HepG2 (cell line): ENCODE measurements at regions not wholly inside any gene's neighbourhood (a gene's known extent, or its start where the extent isn't known, plus 50 kb on each side); places are given as distances from the start of the nearest gene placed in this dataset.

Experiments used
- ATAC-seq: fragments of 200-7000 bp; cut with Tn5 transposase; 3 replicates; pipeline ENCODE4 v1.9.1; 2020; ENCODE audit warnings: mild to moderate bottlenecking, moderate library complexity
- BruUV-seq: library from RNA; stranded (reverse); fragments of 400-500 nt; replicated peaks from 2 replicates; lab custom pipeline; 2021; lab: Mats Ljungman, UMichigan
- CTCF ChIA-PET: fragments of 300-600 bp; formaldehyde crosslinking; extraction: SDS; loops from one replicate; lab custom pipeline; 2021; ENCODE audit warnings: low total read pairs, inconsistent platforms, low intra/inter-chr PET ratio; lab: Yijun Ruan, JAX
- POLR2A ChIA-PET: fragments of 350-600 bp; sonication (Branson Sonifier 250); formaldehyde crosslinking; loops from one replicate; lab custom pipeline; 2020; ENCODE audit warnings: antibody characterized with exemption, inconsistent platforms; lab: Yijun Ruan, JAX
- DNase-seq: peaks from one replicate; pipeline ENCODE4 v3.0.0-alpha.2; 2015; ENCODE audit warnings: low spot score
- FAIRE-seq: peaks from 3 replicates; lab custom pipeline; 2011; peaks lifted over from hg19 to GRCh38; lab: Jason Lieb, UNC
- H2AFZ ChIP-seq: one replicate; pipeline ENCODE4 v1.6.1; 2011; ENCODE audit warnings: low read length, inconsistent platforms
- H3K27ac ChIP-seq: fragments of 300-600 bp; 3 replicates; pipeline ENCODE4 v1.8.0; 2011; ENCODE audit warnings: mixed run types, mild to moderate bottlenecking, mixed read lengths, low read length, inconsistent platforms; ENCODE audit not compliant: insufficient read depth; ENCODE audit errors: extremely low read length
- H3K27me3 ChIP-seq, 2 experiments: fragments of 200-600 bp in 1 of 2; 2 replicates in 1 of 2; 3 replicates in 1 of 2; pipeline versions ENCODE4 v1.6.0 to v1.8.0; 2011; ENCODE audit warnings: low read length in 2 of 2, mild to moderate bottlenecking in 2 of 2, moderate library complexity in 2 of 2, inconsistent platforms in 1 of 2; ENCODE audit not compliant: insufficient read depth in 2 of 2, control insufficient read depth in 1 of 2
- H3K36me3 ChIP-seq, 2 experiments: fragments of 200-600 bp in 1 of 2; replicated peaks in 1 of 2; 2 replicates in 1 of 2; 3 replicates in 1 of 2; pipeline versions ENCODE4 v1.5.1 to v1.8.0; 2011; ENCODE audit warnings: low read length in 2 of 2, inconsistent platforms in 1 of 2; ENCODE audit not compliant: insufficient read depth in 2 of 2, control insufficient read depth in 1 of 2
- H3K4me1 ChIP-seq: 2 replicates; pipeline ENCODE4 v1.5.1; 2012; ENCODE audit warnings: low read length, inconsistent platforms; ENCODE audit not compliant: insufficient read depth
- H3K4me2 ChIP-seq: 2 replicates; pipeline ENCODE4 v1.6.0; 2011; ENCODE audit warnings: low read depth, low read length, inconsistent platforms
- H3K4me3 ChIP-seq, 3 experiments: fragments of 200-600 bp in 1 of 3; sonication (generic), shearing (Covaris generic) in 1 of 3; replicated peaks in 1 of 3; 2 replicates each; pipeline ENCODE4 v1.5.1; 2011 to 2016; ENCODE audit warnings: low read length in 3 of 3, inconsistent platforms in 2 of 3, low read depth in 2 of 3, mild to moderate bottlenecking in 2 of 3, control low read depth in 1 of 3, mixed read lengths in 1 of 3; ENCODE audit not compliant: insufficient read depth in 1 of 3
- H3K79me2 ChIP-seq: one replicate; pipeline ENCODE4 v1.6.1; 2011; ENCODE audit warnings: low read length, inconsistent platforms; ENCODE audit not compliant: insufficient read depth
- H3K9ac ChIP-seq: 2 replicates; pipeline ENCODE4 v1.6.0; 2011; ENCODE audit warnings: mild to moderate bottlenecking, low read depth, low read length, inconsistent platforms; ENCODE audit not compliant: insufficient read depth
- H3K9me3 ChIP-seq: 2 replicates; pipeline ENCODE4 v1.5.1; 2012; ENCODE audit warnings: mild to moderate bottlenecking, low read length
- H4K20me1 ChIP-seq: 2 replicates; pipeline ENCODE4 v1.6.0; 2011; ENCODE audit warnings: inconsistent platforms, mild to moderate bottlenecking, low read length, moderate library complexity; ENCODE audit not compliant: insufficient read depth
- AFF4 ChIP-seq: sonication (generic); formaldehyde crosslinking; IDR thresholded peaks from 2 replicates; pipeline ENCODE4 v1.4.0; 2020; ENCODE audit warnings: missing genetic modification reagents
- DPF2 ChIP-seq: sonication (generic); formaldehyde crosslinking; IDR thresholded peaks from 2 replicates; pipeline ENCODE4 v1.4.0; 2020; ENCODE audit warnings: mild to moderate bottlenecking, low read depth, missing genetic modification reagents, borderline replicate concordance
- FLYWCH1 ChIP-seq: sonication (generic); formaldehyde crosslinking; IDR thresholded peaks from 2 replicates; pipeline ENCODE4 v1.8.1; 2023; ENCODE audit warnings: mild to moderate bottlenecking, missing genetic modification reagents
- HCFC1 ChIP-seq: fragments of 150-350 bp; IDR thresholded peaks from 2 replicates; pipeline ENCODE4 v1.6.1; 2014; ENCODE audit warnings: low read depth, low read length
- KDM2A ChIP-seq: sonication (generic); formaldehyde crosslinking; IDR thresholded peaks from 2 replicates; pipeline ENCODE4 v1.4.0; 2020; ENCODE audit warnings: low read depth, missing genetic modification reagents, borderline replicate concordance
- MTF2 ChIP-seq: sonication (generic); formaldehyde crosslinking; IDR thresholded peaks from 2 replicates; pipeline ENCODE4 v1.5.0; 2020; ENCODE audit warnings: missing genetic modification reagents, borderline replicate concordance
- SMAD1 ChIP-seq: sonication (generic); formaldehyde crosslinking; IDR thresholded peaks from 2 replicates; pipeline ENCODE4 v1.4.0; 2020; ENCODE audit warnings: missing genetic modification reagents, low read depth, mild to moderate bottlenecking, borderline replicate concordance
- SP2 ChIP-seq: sonication (generic); formaldehyde crosslinking; IDR thresholded peaks from 2 replicates; pipeline ENCODE4 v1.5.1; 2020; ENCODE audit warnings: mild to moderate bottlenecking, missing genetic modification reagents
- ZBTB46 ChIP-seq: sonication (generic); formaldehyde crosslinking; IDR thresholded peaks from 2 replicates; pipeline ENCODE4 v1.4.0; 2020; ENCODE audit warnings: mild to moderate bottlenecking, missing genetic modification reagents, borderline replicate concordance
- ZNF124 ChIP-seq: sonication (generic); formaldehyde crosslinking; IDR thresholded peaks from 2 replicates; pipeline ENCODE4 v1.4.0; 2020; ENCODE audit warnings: missing genetic modification reagents
- ZNF17 ChIP-seq: sonication (generic); formaldehyde crosslinking; IDR thresholded peaks from 2 replicates; pipeline ENCODE4 v1.5.0; 2020; ENCODE audit warnings: mild to moderate bottlenecking, missing genetic modification reagents
- ZSCAN31 ChIP-seq: sonication (generic); formaldehyde crosslinking; IDR thresholded peaks from 2 replicates; pipeline ENCODE4 v1.5.0; 2020; ENCODE audit warnings: low read depth, mild to moderate bottlenecking, missing genetic modification reagents
- WGBS: methylation state at CpG from one replicate; pipeline ENCODE4 v1.1.6; 2017; ENCODE audit warnings: low lambda C conversion rate; 5-methylcytosine and 5-hydroxymethylcytosine counted together
- in situ Hi-C: cut with HindIII; loops from 2 replicates; pipeline ENCODE4 v1.10.0; 2017; ENCODE audit warnings: low pct_unique_long_range_greater_than_20kb; ENCODE audit not compliant: extremely low pct_ligation_motif_present
- intact Hi-C: fragments of 100-400 bp; cut with micrococcal nuclease; formaldehyde crosslinking; loops from one replicate; pipeline ENCODE4 v1.10.0; 2022; ENCODE audit not compliant: unreplicated experiment
- TF ChIP-seq, protein P1 (sequence below): sonication (generic); formaldehyde crosslinking; IDR thresholded peaks from 2 replicates; pipeline ENCODE4 v1.8.1; 2023; ENCODE audit warnings: missing genetic modification reagents, mild to moderate bottlenecking, borderline replicate concordance
- TF ChIP-seq, protein P2 (sequence below): sonication (generic); formaldehyde crosslinking; IDR thresholded peaks from 2 replicates; pipeline ENCODE4 v1.4.0; 2020; ENCODE audit warnings: mild to moderate bottlenecking, missing genetic modification reagents
- TF ChIP-seq, protein P3 (sequence below): sonication (generic); formaldehyde crosslinking; IDR thresholded peaks from 2 replicates; pipeline ENCODE4 v1.4.0; 2020; ENCODE audit warnings: missing genetic modification reagents

- Histone ChIP-seq H3K36me3 (no peaks in the 10 kb centered on the region), H3K27me3 (no peaks in the 10 kb centered on the region), H3K4me1 (peaks cover 5% of the 10 kb centered on the region; the same call in 1 of the 2 replicates), H3K9ac (no peak overlapping the region), H3K27ac (no peak overlapping the region), H2AFZ (no peak overlapping the region), H3K79me2 (no peaks in the 10 kb centered on the region), H3K9me3 (no peaks in the 10 kb centered on the region), H3K4me3 (no peak overlapping the region), H4K20me1 (no peaks in the 10 kb centered on the region), H3K4me2 (no peak overlapping the region)
- ChIA-PET CTCF (no interaction called here), POLR2A (no interaction called here)
- 5% methylated on average over 3 of the region's 9 CpGs for WGBS
- FAIRE-seq: no peak
- no TSS peak for BruUV-seq
- intact Hi-C loops (no loop called here), in situ Hi-C loops (no loop called here)
- no peak for ATAC-seq
- DNase-seq: no peak
- TF ChIP-seq ZSCAN31 (CRISPR knock-in tag): no peak
- no peak for TF ChIP-seq ZNF124 (CRISPR knock-in tag)
- TF ChIP-seq, protein P1, sequence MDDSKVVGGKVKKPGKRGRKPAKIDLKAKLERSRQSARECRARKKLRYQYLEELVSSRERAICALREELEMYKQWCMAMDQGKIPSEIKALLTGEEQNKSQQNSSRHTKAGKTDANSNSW (CRISPR knock-in tag): no peak
- no peak for TF ChIP-seq ZNF17 (CRISPR knock-in tag)
- TF ChIP-seq, protein P2, sequence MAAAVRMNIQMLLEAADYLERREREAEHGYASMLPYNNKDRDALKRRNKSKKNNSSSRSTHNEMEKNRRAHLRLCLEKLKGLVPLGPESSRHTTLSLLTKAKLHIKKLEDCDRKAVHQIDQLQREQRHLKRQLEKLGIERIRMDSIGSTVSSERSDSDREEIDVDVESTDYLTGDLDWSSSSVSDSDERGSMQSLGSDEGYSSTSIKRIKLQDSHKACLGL (CRISPR knock-in tag): no peak
- no peak for TF ChIP-seq HCFC1
- TF ChIP-seq SMAD1 (CRISPR knock-in tag): no peak
- TF ChIP-seq MTF2 (CRISPR knock-in tag): no peak
- no peak for TF ChIP-seq DPF2 (CRISPR knock-in tag)
- TF ChIP-seq, protein P3, sequence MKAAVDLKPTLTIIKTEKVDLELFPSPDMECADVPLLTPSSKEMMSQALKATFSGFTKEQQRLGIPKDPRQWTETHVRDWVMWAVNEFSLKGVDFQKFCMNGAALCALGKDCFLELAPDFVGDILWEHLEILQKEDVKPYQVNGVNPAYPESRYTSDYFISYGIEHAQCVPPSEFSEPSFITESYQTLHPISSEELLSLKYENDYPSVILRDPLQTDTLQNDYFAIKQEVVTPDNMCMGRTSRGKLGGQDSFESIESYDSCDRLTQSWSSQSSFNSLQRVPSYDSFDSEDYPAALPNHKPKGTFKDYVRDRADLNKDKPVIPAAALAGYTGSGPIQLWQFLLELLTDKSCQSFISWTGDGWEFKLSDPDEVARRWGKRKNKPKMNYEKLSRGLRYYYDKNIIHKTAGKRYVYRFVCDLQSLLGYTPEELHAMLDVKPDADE (CRISPR knock-in tag): no peak
- no peak for TF ChIP-seq SP2 (CRISPR knock-in tag)
- TF ChIP-seq AFF4 (CRISPR knock-in tag): no peak
- no peak for TF ChIP-seq ZBTB46 (CRISPR knock-in tag)
- no peak for TF ChIP-seq KDM2A (CRISPR knock-in tag)
- no peak for TF ChIP-seq FLYWCH1 (CRISPR knock-in tag)
Measured at GRCh38 chr4:162408309-162408708, 244.5 kb upstream of the FSTL5 start.
